GM12878 (cell line): ENCODE measurements at regions not wholly inside any gene's neighbourhood (a gene's known extent, or its start where the extent isn't known, plus 50 kb on each side); places are given as distances from the start of the nearest gene placed in this dataset.

Experiments used
- ATAC-seq: fragments of 200-7000 bp; cut with Tn5 transposase; 3 replicates; pipeline ENCODE4 v1.9.1; 2020; ENCODE audit warnings: mild to moderate bottlenecking, moderate library complexity
- BruUV-seq: library from RNA; stranded (reverse); fragments of 400-500 nt; replicated peaks from 2 replicates; lab custom pipeline; 2021; lab: Mats Ljungman, UMichigan
- CTCF ChIA-PET: fragments of 300-600 bp; sonication (Branson Sonifier 250); formaldehyde crosslinking; extraction: SDS; loops from one replicate; lab custom pipeline; 2021; ENCODE audit warnings: inconsistent platforms; lab: Yijun Ruan, JAX
- POLR2A ChIA-PET: fragments of 350-600 bp; formaldehyde crosslinking; extraction: SDS; loops from one replicate; lab custom pipeline; 2021; ENCODE audit warnings: inconsistent platforms; lab: Charles Lee
- RAD21 ChIA-PET: fragments of 300-600 bp; sonication (Branson Sonifier 250); formaldehyde crosslinking; loops from one replicate; lab custom pipeline; 2023; ENCODE audit warnings: antibody characterized with exemption; ENCODE audit not compliant: unreplicated experiment; lab: Charles Lee
- SMC1A ChIA-PET: fragments of 300-600 bp; sonication (Branson Sonifier 250); formaldehyde crosslinking; loops from one replicate; lab custom pipeline; 2023; ENCODE audit not compliant: unreplicated experiment, uncharacterized antibody; lab: Charles Lee
- DNase-seq: peaks from one replicate; pipeline ENCODE4 v3.0.0-alpha.2; 2011; ENCODE audit warnings: low read depth, low spot score
- FAIRE-seq: peaks from 3 replicates; lab custom pipeline; 2011; peaks lifted over from hg19 to GRCh38; lab: Jason Lieb, UNC
- H2AFZ ChIP-seq: 2 replicates; pipeline ENCODE4 v1.6.0; 2011; ENCODE audit warnings: low read depth, low read length, control low read depth; ENCODE audit not compliant: control insufficient read depth
- H3K27ac ChIP-seq: 2 replicates; pipeline ENCODE4 v1.5.1; 2011; ENCODE audit warnings: control low read depth; ENCODE audit not compliant: control insufficient read depth, insufficient read depth
- H3K27me3 ChIP-seq, 2 experiments: replicated peaks in 1 of 2; 2 replicates each; pipeline versions ENCODE4 v1.6.0 to v1.6.1; 2011; ENCODE audit warnings: low read length in 1 of 2; ENCODE audit not compliant: control insufficient read depth in 2 of 2, insufficient read depth in 2 of 2
- H3K36me3 ChIP-seq, 2 experiments: 2 replicates each; pipeline ENCODE4 v1.5.1; 2011; ENCODE audit warnings: low read length in 1 of 2; ENCODE audit not compliant: control insufficient read depth in 2 of 2, insufficient read depth in 2 of 2
- H3K4me1 ChIP-seq: 2 replicates; pipeline ENCODE4 v1.6.1; 2011; ENCODE audit warnings: mild to moderate bottlenecking, low read length, moderate library complexity, mixed read lengths; ENCODE audit not compliant: control insufficient read depth, insufficient read depth
- H3K4me2 ChIP-seq: 2 replicates; pipeline ENCODE4 v1.6.0; 2011; ENCODE audit warnings: control low read depth; ENCODE audit not compliant: control insufficient read depth, insufficient read depth
- H3K4me3 ChIP-seq: fragments of 200-600 bp; sonication (generic); 2 replicates; pipeline ENCODE4 v1.5.1; 2016
- H3K79me2 ChIP-seq: 2 replicates; pipeline ENCODE4 v1.6.0; 2011; ENCODE audit warnings: low read length; ENCODE audit not compliant: control insufficient read depth, insufficient read depth
- H3K9ac ChIP-seq: 2 replicates; pipeline ENCODE4 v1.8.0; 2011; ENCODE audit warnings: low read length, control low read depth, mixed read lengths; ENCODE audit not compliant: control insufficient read depth, insufficient read depth
- H3K9me3 ChIP-seq: replicated peaks from 3 replicates; pipeline ENCODE4 v1.5.1; 2011; ENCODE audit warnings: mild to moderate bottlenecking, low read length; ENCODE audit not compliant: control insufficient read depth, insufficient read depth
- H4K20me1 ChIP-seq: 2 replicates; pipeline ENCODE4 v1.6.0; 2011; ENCODE audit not compliant: control insufficient read depth, insufficient read depth
- GABPA ChIP-seq: IDR thresholded peaks from 2 replicates; pipeline ENCODE4 v1.6.1; 2014; ENCODE audit warnings: antibody characterized with exemption, low read depth, mild to moderate bottlenecking, inconsistent platforms
- HDAC6 ChIP-seq: fragments of 200-600 bp; sonication (generic); IDR thresholded peaks from one replicate; pipeline ENCODE4 v1.8.0; 2017; ENCODE audit warnings: antibody characterized with exemption; ENCODE audit not compliant: unreplicated experiment
- KAT2A ChIP-seq: conservative IDR thresholded peaks from 2 replicates; pipeline ENCODE4 v1.6.1; 2011; ENCODE audit warnings: low read depth, low read length; ENCODE audit not compliant: control insufficient read depth
- KLF5 ChIP-seq: fragments of 450-650 bp; IDR thresholded peaks from 2 replicates; pipeline ENCODE4 v1.6.1; 2014; ENCODE audit warnings: mild to moderate bottlenecking; ENCODE audit not compliant: partially characterized antibody
- MTA2 ChIP-seq: fragments of 450-650 bp; IDR thresholded peaks from 2 replicates; pipeline ENCODE4 v1.6.1; 2016; ENCODE audit warnings: low read depth, mild to moderate bottlenecking, moderate library complexity
- RAD51 ChIP-seq: fragments of 450-650 bp; IDR thresholded peaks from 2 replicates; pipeline ENCODE4 v1.6.1; 2016; ENCODE audit warnings: moderate library complexity, mild to moderate bottlenecking, inconsistent platforms
- YBX1 ChIP-seq: fragments of 450-650 bp; IDR thresholded peaks from 2 replicates; pipeline ENCODE4 v1.6.1; 2016; ENCODE audit warnings: antibody characterized with exemption
- ZNF217 ChIP-seq: fragments of 450-650 bp; IDR thresholded peaks from 2 replicates; pipeline ENCODE4 v1.6.1; 2017; ENCODE audit warnings: antibody characterized with exemption, mild to moderate bottlenecking
- WGBS: methylation state at CpG from one replicate; pipeline ENCODE4 v1.1.6; 2016; ENCODE audit warnings: low lambda C conversion rate; ENCODE audit not compliant: insufficient replicate concordance, insufficient coverage; ENCODE audit errors: missing lambda C conversion rate; 5-methylcytosine and 5-hydroxymethylcytosine counted together
- in situ Hi-C: fragments of 300-500 bp; cut with MboI; formaldehyde crosslinking; loops from 9 replicates; pipeline ENCODE4 v1.14.3; 2018; ENCODE audit warnings: mixed read lengths
- intact Hi-C: fragments of 100-400 bp; cut with micrococcal nuclease; formaldehyde crosslinking; loops from one replicate; pipeline ENCODE4 v1.14.2; 2022; ENCODE audit not compliant: unreplicated experiment
- TF ChIP-seq, protein P1 (sequence below): fragments of 150-350 bp; IDR thresholded peaks from 2 replicates; pipeline ENCODE4 v1.6.1; 2014; ENCODE audit warnings: mild to moderate bottlenecking, low read depth, low read length
- TF ChIP-seq, protein P2 (sequence below): fragments of 150-350 bp; IDR thresholded peaks from 2 replicates; pipeline ENCODE4 v1.6.1; 2016; ENCODE audit warnings: low read depth, low read length

GRCh38 chr14:36451310-36452065 lies 68.5 kb downstream of the NKX2-1 start (continued):
- TF ChIP-seq, protein P1, sequence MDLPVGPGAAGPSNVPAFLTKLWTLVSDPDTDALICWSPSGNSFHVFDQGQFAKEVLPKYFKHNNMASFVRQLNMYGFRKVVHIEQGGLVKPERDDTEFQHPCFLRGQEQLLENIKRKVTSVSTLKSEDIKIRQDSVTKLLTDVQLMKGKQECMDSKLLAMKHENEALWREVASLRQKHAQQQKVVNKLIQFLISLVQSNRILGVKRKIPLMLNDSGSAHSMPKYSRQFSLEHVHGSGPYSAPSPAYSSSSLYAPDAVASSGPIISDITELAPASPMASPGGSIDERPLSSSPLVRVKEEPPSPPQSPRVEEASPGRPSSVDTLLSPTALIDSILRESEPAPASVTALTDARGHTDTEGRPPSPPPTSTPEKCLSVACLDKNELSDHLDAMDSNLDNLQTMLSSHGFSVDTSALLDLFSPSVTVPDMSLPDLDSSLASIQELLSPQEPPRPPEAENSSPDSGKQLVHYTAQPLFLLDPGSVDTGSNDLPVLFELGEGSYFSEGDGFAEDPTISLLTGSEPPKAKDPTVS, result no peak
- TF ChIP-seq KLF5, result no peak
- TF ChIP-seq GABPA, result no peak

- no peak for DNase-seq
- Histone ChIP-seq H3K9me3 (no peaks in the 10 kb centered on the region), H3K27ac (no peak overlapping the region), H3K27me3 (no peaks in the 10 kb centered on the region), H3K4me2 (no peak overlapping the region), H3K79me2 (no peaks in the 10 kb centered on the region), H3K36me3 (no peaks in the 10 kb centered on the region), H4K20me1 (no peaks in the 10 kb centered on the region), H3K4me1 (no peaks in the 10 kb centered on the region), H3K9ac (no peak overlapping the region), H2AFZ (no peak overlapping the region), H3K4me3 (no peak overlapping the region)
- FAIRE-seq, result no peak
- intact Hi-C loops, result no loop called here
- SMC1A ChIA-PET, result interaction anchor here (0.7 kb wide), 1 partner anchor 9 kb away, joined by 3 read pairs; no protein-coding TSS in a partner anchor
- in situ Hi-C loops, result no loop called here
- no TSS peak for BruUV-seq
- CTCF ChIA-PET, result interaction anchor here (0.6 to 1.1 kb wide), 2 partner anchors 48 to 76 kb away, joined by 3 to 4 read pairs; no protein-coding TSS in a partner anchor
- ATAC-seq, result no peak
- TF ChIP-seq ZNF217 (no peak), KAT2A (no peak), HDAC6 (no peak), RAD51 (no peak), MTA2 (no peak), YBX1 (no peak)
- TF ChIP-seq, protein P2, sequence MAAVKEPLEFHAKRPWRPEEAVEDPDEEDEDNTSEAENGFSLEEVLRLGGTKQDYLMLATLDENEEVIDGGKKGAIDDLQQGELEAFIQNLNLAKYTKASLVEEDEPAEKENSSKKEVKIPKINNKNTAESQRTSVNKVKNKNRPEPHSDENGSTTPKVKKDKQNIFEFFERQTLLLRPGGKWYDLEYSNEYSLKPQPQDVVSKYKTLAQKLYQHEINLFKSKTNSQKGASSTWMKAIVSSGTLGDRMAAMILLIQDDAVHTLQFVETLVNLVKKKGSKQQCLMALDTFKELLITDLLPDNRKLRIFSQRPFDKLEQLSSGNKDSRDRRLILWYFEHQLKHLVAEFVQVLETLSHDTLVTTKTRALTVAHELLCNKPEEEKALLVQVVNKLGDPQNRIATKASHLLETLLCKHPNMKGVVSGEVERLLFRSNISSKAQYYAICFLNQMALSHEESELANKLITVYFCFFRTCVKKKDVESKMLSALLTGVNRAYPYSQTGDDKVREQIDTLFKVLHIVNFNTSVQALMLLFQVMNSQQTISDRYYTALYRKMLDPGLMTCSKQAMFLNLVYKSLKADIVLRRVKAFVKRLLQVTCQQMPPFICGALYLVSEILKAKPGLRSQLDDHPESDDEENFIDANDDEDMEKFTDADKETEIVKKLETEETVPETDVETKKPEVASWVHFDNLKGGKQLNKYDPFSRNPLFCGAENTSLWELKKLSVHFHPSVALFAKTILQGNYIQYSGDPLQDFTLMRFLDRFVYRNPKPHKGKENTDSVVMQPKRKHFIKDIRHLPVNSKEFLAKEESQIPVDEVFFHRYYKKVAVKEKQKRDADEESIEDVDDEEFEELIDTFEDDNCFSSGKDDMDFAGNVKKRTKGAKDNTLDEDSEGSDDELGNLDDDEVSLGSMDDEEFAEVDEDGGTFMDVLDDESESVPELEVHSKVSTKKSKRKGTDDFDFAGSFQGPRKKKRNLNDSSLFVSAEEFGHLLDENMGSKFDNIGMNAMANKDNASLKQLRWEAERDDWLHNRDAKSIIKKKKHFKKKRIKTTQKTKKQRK, result no peak
- POLR2A ChIA-PET, result no interaction called here
- WGBS, result 27% methylated on average over 4 of the region's 4 CpGs
- RAD21 ChIA-PET, result no interaction called here
Measured at GRCh38 chr14:36450550-36450949, 69.5 kb downstream of the NKX2-1 start.
